ENCODE measurements at regions not wholly inside any gene's neighbourhood (a gene's known extent, or its start where the extent isn't known, plus 50 kb on each side); places are given as distances from the start of the nearest gene placed in this dataset.

DNA sequence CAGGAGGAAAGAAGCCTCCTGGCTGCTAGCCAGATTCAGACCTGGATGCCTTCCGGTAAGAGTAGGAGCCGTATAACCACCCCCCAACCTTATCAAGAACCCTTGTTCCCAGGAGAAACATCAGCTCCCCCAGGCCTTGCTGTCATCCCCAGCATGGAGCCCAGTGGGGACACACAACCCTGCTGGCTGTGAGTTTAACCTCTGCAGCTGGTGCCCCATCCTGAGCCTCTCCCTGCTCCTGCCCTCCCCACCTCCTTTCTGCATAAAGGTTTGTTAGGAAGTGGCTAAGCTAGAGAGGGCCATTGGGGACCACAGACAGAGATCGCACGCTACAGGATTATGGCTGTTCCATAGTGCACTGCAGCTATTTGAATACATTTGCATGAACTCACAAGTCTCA is 55.5 kb upstream of the RPL38 start:
- TF ChIP-seq HCFC1 (IDR thresholded peaks at IDR 0.05; ENCODE audit: low read depth, low read length) (no peak), RORA (CRISPR knock-in tag; IDR thresholded peaks at IDR 0.05) (no peak), MAX (IDR thresholded peaks at IDR 0.05) (no peak), JUND (CRISPR knock-in tag; IDR thresholded peaks at IDR 0.05) (no peak), RBM22 (optimal IDR thresholded peaks at IDR 0.05; ENCODE audit: low read length) (no peak), POLR2G (IDR thresholded peaks at IDR 0.05; ENCODE audit: low read depth, low read length) (no peak), ZBTB43 (CRISPR knock-in tag; conservative IDR thresholded peaks at IDR 0.05) (no peak), TEF (CRISPR knock-in tag; IDR thresholded peaks at IDR 0.05) (no peak), POLR2A (IDR thresholded peaks at IDR 0.05; ENCODE audit: insufficient read depth in 1 of 2, low read depth in 2 of 2, low read length in 2 of 2) (no peak), EZH2 (conservative IDR thresholded peaks at IDR 0.05; ENCODE audit: low read depth, low read length) (no peak), TP53 (CRISPR knock-in tag; conservative IDR thresholded peaks at IDR 0.05) (no peak), MTERF4 (CRISPR knock-in tag; IDR thresholded peaks at IDR 0.05) (no peak), CTCF (CRISPR knock-in tag; IDR thresholded peaks at IDR 0.05) (no peak), ZNF431 (CRISPR knock-in tag; IDR thresholded peaks at IDR 0.05; ENCODE audit: borderline replicate concordance, low read depth) (no peak)

All from HepG2 (cell line).